Brain microvascular endothelial cell (primary cell): ENCODE measurements at regions not wholly inside any gene's neighbourhood (a gene's known extent, or its start where the extent isn't known, plus 50 kb on each side); places are given as distances from the start of the nearest gene placed in this dataset.

Source experiments
- DNase-seq: peaks from one replicate; pipeline ENCODE4 v3.0.0-alpha.2; 2020
- H3K27ac ChIP-seq: fragments of 250-450 bp; sonication (Bioruptor Pico); 2 replicates; pipeline ENCODE4 v1.5.1; 2020; ENCODE audit warnings: mild to moderate bottlenecking, moderate library complexity
- H3K27me3 ChIP-seq: fragments of 250-450 bp; sonication (Bioruptor Pico); replicated peaks from 2 replicates; pipeline ENCODE4 v1.5.1; 2020; ENCODE audit warnings: mild to moderate bottlenecking
- H3K36me3 ChIP-seq: fragments of 250-450 bp; sonication (Bioruptor Pico); replicated peaks from 2 replicates; pipeline ENCODE4 v1.5.1; 2020; ENCODE audit warnings: mild to moderate bottlenecking
- H3K4me3 ChIP-seq: 2 replicates; pipeline ENCODE4 v1.5.1; 2011; ENCODE audit warnings: low read depth, mild to moderate bottlenecking, control low read depth, low read length, moderate library complexity
- in situ Hi-C: cut with HindIII; loops from 2 replicates; pipeline ENCODE4 v1.10.0; 2017; ENCODE audit warnings: low sequenced_read_pairs, low pct_ligation_motif_present
- TF ChIP-seq, protein P1 (sequence below): IDR thresholded peaks from 2 replicates; pipeline ENCODE4 v1.5.1; 2011; ENCODE audit warnings: low read depth, mild to moderate bottlenecking, moderate library complexity, low read length, control low read depth, inconsistent platforms; ENCODE audit errors: missing control alignments

DNA sequence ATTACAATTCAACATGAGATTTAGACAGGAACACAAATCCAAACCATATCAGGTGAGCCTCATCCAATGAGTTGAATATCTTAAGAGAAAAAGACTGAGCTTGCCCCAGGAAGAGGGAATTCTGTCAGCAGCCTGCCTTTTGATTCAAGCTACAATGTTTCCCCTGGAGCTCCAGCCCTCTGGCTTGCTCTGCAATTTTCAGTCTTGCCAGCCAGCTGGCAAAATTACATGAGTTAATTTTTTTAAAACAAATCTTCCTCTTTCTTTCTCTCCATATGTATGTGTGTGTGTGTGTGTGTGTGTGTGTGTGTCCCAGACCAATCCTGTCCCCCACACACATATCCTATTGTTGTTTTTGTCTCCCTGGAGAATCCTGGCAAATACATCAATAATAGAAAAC lies 313.2 kb downstream of the CDH10 start:
- H3K27ac ChIP-seq = no peak overlapping the region
- in situ Hi-C loops = no loop called here
- no peak for DNase-seq
- no peak overlapping the region for H3K4me3 ChIP-seq
- no peaks in the 10 kb centered on the region for H3K27me3 ChIP-seq
- TF ChIP-seq, protein P1, sequence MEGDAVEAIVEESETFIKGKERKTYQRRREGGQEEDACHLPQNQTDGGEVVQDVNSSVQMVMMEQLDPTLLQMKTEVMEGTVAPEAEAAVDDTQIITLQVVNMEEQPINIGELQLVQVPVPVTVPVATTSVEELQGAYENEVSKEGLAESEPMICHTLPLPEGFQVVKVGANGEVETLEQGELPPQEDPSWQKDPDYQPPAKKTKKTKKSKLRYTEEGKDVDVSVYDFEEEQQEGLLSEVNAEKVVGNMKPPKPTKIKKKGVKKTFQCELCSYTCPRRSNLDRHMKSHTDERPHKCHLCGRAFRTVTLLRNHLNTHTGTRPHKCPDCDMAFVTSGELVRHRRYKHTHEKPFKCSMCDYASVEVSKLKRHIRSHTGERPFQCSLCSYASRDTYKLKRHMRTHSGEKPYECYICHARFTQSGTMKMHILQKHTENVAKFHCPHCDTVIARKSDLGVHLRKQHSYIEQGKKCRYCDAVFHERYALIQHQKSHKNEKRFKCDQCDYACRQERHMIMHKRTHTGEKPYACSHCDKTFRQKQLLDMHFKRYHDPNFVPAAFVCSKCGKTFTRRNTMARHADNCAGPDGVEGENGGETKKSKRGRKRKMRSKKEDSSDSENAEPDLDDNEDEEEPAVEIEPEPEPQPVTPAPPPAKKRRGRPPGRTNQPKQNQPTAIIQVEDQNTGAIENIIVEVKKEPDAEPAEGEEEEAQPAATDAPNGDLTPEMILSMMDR = no peak
- no peaks in the 10 kb centered on the region for H3K36me3 ChIP-seq

DNA sequence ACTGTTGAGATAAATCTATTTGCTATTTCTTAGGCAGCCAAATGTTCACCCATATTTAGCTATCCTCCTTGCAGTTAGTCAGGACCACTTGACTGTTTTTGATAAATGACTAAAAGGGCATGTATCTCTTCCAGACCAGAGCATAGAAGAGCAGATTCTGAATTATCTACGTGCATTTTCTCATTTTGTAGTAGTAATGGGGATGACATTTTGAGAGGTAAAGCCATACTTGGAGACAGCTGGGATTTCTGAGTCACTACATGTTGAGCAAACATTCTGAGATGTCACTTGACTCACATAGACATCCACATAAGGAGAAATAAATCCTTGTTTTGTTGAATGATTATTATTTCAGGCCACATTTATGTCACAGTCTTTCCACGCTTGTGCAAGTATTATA lies 297.6 kb downstream of the CDH10 start:
- no peak overlapping the region for H3K27ac ChIP-seq
- DNase-seq = no peak
- no peaks in the 10 kb centered on the region for H3K36me3 ChIP-seq
- H3K27me3 ChIP-seq = no peaks in the 10 kb centered on the region
- H3K4me3 ChIP-seq = no peak overlapping the region
- in situ Hi-C loops = no loop called here
- TF ChIP-seq, protein P1 = no peak

DNA sequence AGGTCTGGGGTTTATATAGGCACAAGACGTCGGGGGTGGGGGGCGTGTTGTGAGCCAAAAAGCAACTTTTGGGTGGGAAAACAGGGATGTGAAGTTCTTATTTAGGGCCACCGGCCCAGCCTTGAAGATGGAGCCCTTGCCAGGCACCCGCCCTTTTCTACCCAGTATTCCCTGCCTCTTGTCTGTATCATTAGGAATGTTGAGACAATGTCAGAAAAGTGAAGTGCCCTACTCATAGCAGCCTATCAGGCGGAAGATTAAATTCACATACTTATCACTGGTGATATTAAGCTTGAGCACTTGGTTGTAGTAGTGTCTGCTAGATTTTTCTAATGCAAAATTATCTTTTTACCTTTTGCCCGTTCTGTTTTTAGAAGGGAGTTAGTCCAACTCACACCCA lies 293.5 kb downstream of the CDH10 start:
- Histone ChIP-seq H3K4me3 (no peak overlapping the region), H3K27ac (no peak overlapping the region), H3K27me3 (no peaks in the 10 kb centered on the region), H3K36me3 (no peaks in the 10 kb centered on the region)
- TF ChIP-seq, protein P1 = no peak
- in situ Hi-C loops = no loop called here
- no peak for DNase-seq

DNA sequence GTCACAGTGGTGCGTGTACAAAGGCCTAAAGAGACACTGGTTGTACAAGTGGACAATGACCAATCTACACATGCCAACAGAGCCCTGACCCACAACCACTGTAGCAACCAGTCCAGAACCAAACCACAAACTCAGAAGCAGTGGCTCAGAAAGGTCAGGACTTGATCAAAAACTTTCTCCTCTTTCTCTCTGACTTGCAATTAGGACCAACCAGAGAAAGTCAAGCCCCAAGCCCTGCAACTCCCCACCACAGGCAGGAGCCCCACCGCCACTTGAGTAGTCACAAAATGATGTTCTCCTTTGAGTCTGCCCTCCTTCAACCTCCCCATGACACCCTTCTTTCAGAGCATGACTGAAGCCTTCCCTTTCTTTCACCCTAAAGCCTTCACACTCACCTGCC lies 291.8 kb downstream of the CDH10 start:
- H3K27ac ChIP-seq = no peak overlapping the region

DNA sequence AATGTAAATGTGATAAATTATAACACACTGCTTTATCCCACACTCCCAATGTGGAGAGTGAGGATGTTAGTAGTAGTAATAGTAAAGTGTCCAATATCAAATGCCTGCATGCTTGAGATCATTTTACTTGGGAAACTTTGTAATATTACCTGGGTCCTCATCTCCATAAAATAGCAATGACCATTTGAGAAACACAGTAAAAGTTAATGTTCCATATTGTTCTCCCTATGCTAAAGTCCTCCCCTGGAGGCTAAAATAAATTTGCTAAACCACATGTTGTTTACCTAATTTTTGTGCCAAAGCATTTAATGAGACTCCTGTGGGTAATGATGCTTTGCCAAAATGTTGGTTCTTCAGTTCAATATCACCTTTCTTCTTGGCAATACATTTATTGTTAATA lies 291.2 kb downstream of the CDH10 start:
- H3K4me3 ChIP-seq = no peak overlapping the region
- no peaks in the 10 kb centered on the region for H3K36me3 ChIP-seq
- in situ Hi-C loops = no loop called here
- TF ChIP-seq, protein P1 = no peak
- no peak for DNase-seq
- H3K27ac ChIP-seq = no peak overlapping the region
- no peaks in the 10 kb centered on the region for H3K27me3 ChIP-seq

More for the DNA sequence above, 291.8 kb downstream of the CDH10 start:
- TF ChIP-seq, protein P1 = no peak
- Histone ChIP-seq H3K36me3 (no peaks in the 10 kb centered on the region), H3K27me3 (no peaks in the 10 kb centered on the region), H3K4me3 (no peak overlapping the region)
- in situ Hi-C loops = no loop called here
- no peak for DNase-seq

DNA sequence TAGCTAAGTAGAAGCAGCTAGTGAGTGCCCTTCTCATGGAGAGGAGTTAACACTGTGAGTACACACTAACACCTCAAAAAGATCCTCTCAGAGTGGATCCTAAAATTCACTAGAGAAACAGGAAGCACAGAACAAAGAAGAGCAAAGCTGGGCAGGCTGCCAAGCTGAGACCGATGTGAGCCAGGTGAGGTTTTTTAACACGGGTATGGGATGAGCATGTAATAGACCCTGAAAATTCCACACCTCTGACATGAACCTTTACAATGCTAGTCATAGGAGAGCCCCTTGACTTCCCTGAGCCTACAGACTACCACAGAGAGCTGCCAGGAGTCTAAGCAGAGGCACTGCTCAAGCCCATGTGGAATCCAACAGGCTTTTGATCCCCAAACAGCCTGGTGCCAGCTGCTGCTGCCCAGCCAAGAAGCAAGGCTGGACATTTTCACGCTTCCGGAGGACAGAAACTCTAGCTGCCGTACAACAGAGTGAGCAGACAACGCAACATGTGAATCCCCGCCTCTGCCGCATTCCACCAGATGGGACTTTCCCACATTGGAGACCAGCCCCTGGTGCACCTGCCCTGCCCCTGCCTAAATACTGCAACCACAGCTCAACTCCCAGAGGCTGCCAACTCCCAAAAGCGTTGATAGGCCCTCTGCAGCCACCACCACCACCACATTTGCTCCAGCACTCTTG lies 280.8 kb downstream of the CDH10 start:
- H3K4me3 ChIP-seq = no peak overlapping the region
- in situ Hi-C loops = no loop called here

More for the DNA sequence above, 280.8 kb downstream of the CDH10 start:
- Histone ChIP-seq H3K36me3 (no peaks in the 10 kb centered on the region), H3K27me3 (no peaks in the 10 kb centered on the region), H3K27ac (no peak overlapping the region)
- TF ChIP-seq, protein P1 = no peak
- DNase-seq = no peak
